Endothelial cell (in vitro differentiated cells): ENCODE measurements at regions not wholly inside any gene's neighbourhood (a gene's known extent, or its start where the extent isn't known, plus 50 kb on each side); places are given as distances from the start of the nearest gene placed in this dataset.

ENCODE experiments used
- DNase-seq: peaks from one replicate; pipeline ENCODE4 v3.0.0; 2021; ENCODE audit warnings: low spot score
- H3K27ac Mint-ChIP-seq: one replicate; pipeline ENCODE4 v1.8.0; 2021; ENCODE audit warnings: mixed read lengths, inconsistent platforms; ENCODE audit not compliant: unreplicated experiment
- H3K27me3 Mint-ChIP-seq: one replicate; pipeline ENCODE4 v1.8.0; 2021; ENCODE audit warnings: mild to moderate bottlenecking, moderate library complexity, mixed read lengths, inconsistent platforms; ENCODE audit not compliant: unreplicated experiment
- H3K36me3 Mint-ChIP-seq: one replicate; pipeline ENCODE4 v1.8.0; 2021; ENCODE audit warnings: mild to moderate bottlenecking, low read depth, mixed read lengths, inconsistent platforms; ENCODE audit not compliant: unreplicated experiment
- H3K4me1 Mint-ChIP-seq: one replicate; pipeline ENCODE4 v1.8.0; 2021; ENCODE audit warnings: mild to moderate bottlenecking, mixed read lengths, inconsistent platforms; ENCODE audit not compliant: unreplicated experiment
- H3K4me3 Mint-ChIP-seq: one replicate; pipeline ENCODE4 v1.8.0; 2021; ENCODE audit warnings: mild to moderate bottlenecking, mixed read lengths, inconsistent platforms; ENCODE audit not compliant: unreplicated experiment
- H3K9me3 Mint-ChIP-seq: one replicate; pipeline ENCODE4 v1.8.0; 2021; ENCODE audit warnings: mixed read lengths, inconsistent platforms; ENCODE audit not compliant: unreplicated experiment
- CTCF ChIP-seq: fragments of 200-600 bp; sonication (generic); IDR thresholded peaks from one replicate; pipeline ENCODE4 v1.5.0; 2021; ENCODE audit warnings: antibody characterized with exemption; ENCODE audit not compliant: unreplicated experiment

GRCh38 chr9:26750162-26750561, 142.4 kb downstream of the CAAP1 start:
- H3K4me1 Mint-ChIP-seq, result no peaks in the 10 kb centered on the region
- no peak overlapping the region for H3K27ac Mint-ChIP-seq

GRCh38 chr9:26748449-26749058, 144.0 kb downstream of the CAAP1 start:
- H3K36me3 Mint-ChIP-seq, result no peaks in the 10 kb centered on the region
- no peaks in the 10 kb centered on the region for H3K27me3 Mint-ChIP-seq
- no peak overlapping the region for H3K4me3 Mint-ChIP-seq
- no peak for TF ChIP-seq CTCF
- H3K4me1 Mint-ChIP-seq, result no peaks in the 10 kb centered on the region
- no peak for DNase-seq
- H3K27ac Mint-ChIP-seq, result no peak overlapping the region
- no peaks in the 10 kb centered on the region for H3K9me3 Mint-ChIP-seq

More at GRCh38 chr9:26750162-26750561, 142.4 kb downstream of the CAAP1 start:
- no peak for TF ChIP-seq CTCF
- H3K27me3 Mint-ChIP-seq, result no peaks in the 10 kb centered on the region
- H3K36me3 Mint-ChIP-seq, result no peaks in the 10 kb centered on the region
- H3K4me3 Mint-ChIP-seq, result no peak overlapping the region
- H3K9me3 Mint-ChIP-seq, result no peaks in the 10 kb centered on the region
- no peak for DNase-seq

- TF ChIP-seq CTCF, result no peak
- DNase-seq, result no peak
- Mint-ChIP-seq H3K4me1 (peaks cover 6% of the 10 kb centered on the region), H3K27me3 (no peaks in the 10 kb centered on the region), H3K27ac (no peak overlapping the region), H3K9me3 (no peaks in the 10 kb centered on the region), H3K36me3 (no peaks in the 10 kb centered on the region), H3K4me3 (no peak overlapping the region)
These were observed 145.0 kb downstream of the CAAP1 start for GRCh38 chr9:26747611-26748010.

- Mint-ChIP-seq H3K4me3 (no peak overlapping the region), H3K36me3 (no peaks in the 10 kb centered on the region), H3K27me3 (no peaks in the 10 kb centered on the region), H3K27ac (no peak overlapping the region), H3K9me3 (no peaks in the 10 kb centered on the region), H3K4me1 (peaks cover 8% of the 10 kb centered on the region)
- DNase-seq, result no peak
- TF ChIP-seq CTCF, result no peak
These were observed 146.1 kb downstream of the CAAP1 start for GRCh38 chr9:26746357-26747072.

GRCh38 chr9:26745111-26745510, 147.5 kb downstream of the CAAP1 start:
- no peak for TF ChIP-seq CTCF
- no peaks in the 10 kb centered on the region for H3K36me3 Mint-ChIP-seq
- peaks cover 8% of the 10 kb centered on the region for H3K4me1 Mint-ChIP-seq
- no peaks in the 10 kb centered on the region for H3K9me3 Mint-ChIP-seq
- no peak overlapping the region for H3K4me3 Mint-ChIP-seq
- H3K27me3 Mint-ChIP-seq, result no peaks in the 10 kb centered on the region
- DNase-seq, result no peak
- H3K27ac Mint-ChIP-seq, result no peak overlapping the region
